Gastrocnemius medialis (tissue), 4 donors: ENCODE measurements at regions not wholly inside any gene's neighbourhood (a gene's known extent, or its start where the extent isn't known, plus 50 kb on each side); places are given as distances from the start of the nearest gene placed in this dataset.

Source experiments
- CTCF ChIP-seq, 5 experiments: fragments of 450-650 bp in 3 of 5; fragments of 200-600 bp in 2 of 5; sonication (generic) in 2 of 5; IDR thresholded peaks in 4 of 5; conservative IDR thresholded peaks in 1 of 5; 1 replicate in 4 of 5; 2 replicates in 1 of 5; pipeline ENCODE4 v1.5.1; 2016 to 2019; ENCODE audit warnings: antibody characterized with exemption in 5 of 5, mild to moderate bottlenecking in 3 of 5, moderate library complexity in 3 of 5
- POLR2A ChIP-seq, 2 donors: fragments of 450-650 bp; IDR thresholded peaks; one replicate each; pipeline ENCODE4 v1.6.1; 2017; ENCODE audit warnings: antibody characterized with exemption in 2 of 2, mild to moderate bottlenecking in 2 of 2, moderate library complexity in 2 of 2

GRCh38 chr12:66736931-66737330, 58.1 kb upstream of the GRIP1 start:
- TF ChIP-seq CTCF (IDR thresholded peaks at IDR 0.05 in 4 of 5, conservative IDR thresholded peaks at IDR 0.05 in 1 of 5) = no peak
- TF ChIP-seq POLR2A (IDR thresholded peaks at IDR 0.05) = no peak
